CD8-positive, alpha-beta memory T cell (primary cell): ENCODE measurements at regions not wholly inside any gene's neighbourhood (a gene's known extent, or its start where the extent isn't known, plus 50 kb on each side); places are given as distances from the start of the nearest gene placed in this dataset.

ENCODE experiments used
- CTCF ChIA-PET: fragments of 350-600 bp; sonication (Branson Sonifier 250); formaldehyde crosslinking; loops from one replicate; lab custom pipeline; 2021; ENCODE audit warnings: antibody characterized with exemption; lab: Charles Lee
- POLR2A ChIA-PET: fragments of 350-600 bp; sonication (Branson Sonifier 250); formaldehyde crosslinking; loops from one replicate; lab custom pipeline; 2021; ENCODE audit warnings: antibody characterized with exemption; lab: Charles Lee
- DNase-seq, 5 donors: peaks; one replicate each; pipeline versions ENCODE4 v3.0.0 to v3.0.0-alpha.2; 2020 to 2022; ENCODE audit warnings: mixed read lengths in 1 of 5
- H3K27ac ChIP-seq: one replicate; pipeline ENCODE4 v1.7.0; 2013; ENCODE audit warnings: low read depth, mild to moderate bottlenecking, low read length, moderate library complexity
- H3K27me3 ChIP-seq: 2 replicates; pipeline ENCODE4 v1.7.0; 2013; ENCODE audit warnings: low read length, mild to moderate bottlenecking; ENCODE audit not compliant: insufficient read depth, poor library complexity, severe bottlenecking
- H3K36me3 ChIP-seq: 2 replicates; pipeline ENCODE4 v1.7.0; 2013; ENCODE audit warnings: mild to moderate bottlenecking, low read length, moderate library complexity; ENCODE audit not compliant: insufficient read depth
- H3K4me1 ChIP-seq: 2 replicates; pipeline ENCODE4 v1.7.0; 2013; ENCODE audit warnings: mild to moderate bottlenecking, low read length, moderate library complexity; ENCODE audit not compliant: insufficient read depth
- H3K4me3 ChIP-seq: 2 replicates; pipeline ENCODE4 v1.7.0; 2013; ENCODE audit warnings: mild to moderate bottlenecking, low read length
- H3K9me3 ChIP-seq: 2 replicates; pipeline ENCODE4 v1.7.0; 2013; ENCODE audit warnings: mild to moderate bottlenecking, low read length
- H3K27ac Mint-ChIP-seq, 8 donors: one replicate each; pipeline ENCODE4 v1.8.0; 2020 to 2021; ENCODE audit warnings: mixed read lengths in 8 of 8, mild to moderate bottlenecking in 6 of 8, inconsistent platforms in 3 of 8, moderate library complexity in 3 of 8
- H3K27me3 Mint-ChIP-seq, 2 donors: one replicate each; pipeline ENCODE4 v1.8.0; 2020 to 2021; ENCODE audit warnings: mixed read lengths in 2 of 2, mild to moderate bottlenecking in 1 of 2, moderate library complexity in 1 of 2
- H3K36me3 Mint-ChIP-seq, 3 donors: one replicate each; pipeline ENCODE4 v1.8.0; 2020 to 2021; ENCODE audit warnings: mixed read lengths in 3 of 3, inconsistent platforms in 1 of 3, mild to moderate bottlenecking in 1 of 3
- H3K4me1 Mint-ChIP-seq, 3 donors: one replicate each; pipeline ENCODE4 v1.8.0; 2020 to 2021; ENCODE audit warnings: mixed read lengths in 3 of 3, inconsistent platforms in 1 of 3, mild to moderate bottlenecking in 1 of 3
- H3K4me3 Mint-ChIP-seq, 7 donors: one replicate each; pipeline ENCODE4 v1.8.0; 2020 to 2021; ENCODE audit warnings: mixed read lengths in 7 of 7, mild to moderate bottlenecking in 6 of 7, moderate library complexity in 4 of 7, inconsistent platforms in 2 of 7
- H3K9me3 Mint-ChIP-seq, 5 donors: one replicate each; pipeline ENCODE4 v1.8.0; 2020 to 2022; ENCODE audit warnings: mixed read lengths in 5 of 5, mild to moderate bottlenecking in 3 of 5, moderate library complexity in 2 of 5, inconsistent platforms in 1 of 5

- H3K9me3 Mint-ChIP-seq: no peaks in the 10 kb centered on the region
- Histone ChIP-seq H3K9me3 (no peaks in the 10 kb centered on the region), H3K36me3 (no peaks in the 10 kb centered on the region), H3K27me3 (no peaks in the 10 kb centered on the region), H3K4me3 (no peak overlapping the region), H3K4me1 (no peaks in the 10 kb centered on the region), H3K27ac (no peak overlapping the region)
- no peaks in the 10 kb centered on the region for H3K36me3 Mint-ChIP-seq
- no peak for DNase-seq
- H3K4me1 Mint-ChIP-seq: no peaks in the 10 kb centered on the region
- no peak overlapping the region for H3K27ac Mint-ChIP-seq
- CTCF ChIA-PET: no interaction called here
- peaks cover 10 to 17% of the 10 kb centered on the region in 2 donors for H3K27me3 Mint-ChIP-seq
- POLR2A ChIA-PET: no interaction called here
- H3K4me3 Mint-ChIP-seq: no peak overlapping the region
These were observed 66.7 kb upstream of the MIR17HG start for GRCh38 chr13:91280801-91281200.

- Mint-ChIP-seq H3K4me3 (no peak overlapping the region), H3K9me3 (peaks cover 0 to 7% (median 2%) of the 10 kb centered on the region in 5 donors), H3K27ac (no peak overlapping the region), H3K4me1 (no peaks in the 10 kb centered on the region), H3K27me3 (peaks cover 7 to 23% of the 10 kb centered on the region in 2 donors), H3K36me3 (no peaks in the 10 kb centered on the region)
- no peak overlapping the region for H3K4me3 ChIP-seq
- no peaks in the 10 kb centered on the region for H3K9me3 ChIP-seq
- DNase-seq: no peak
- H3K27ac ChIP-seq: no peak overlapping the region
- H3K27me3 ChIP-seq: no peaks in the 10 kb centered on the region
- ChIA-PET CTCF (no interaction called here), POLR2A (no interaction called here)
- H3K36me3 ChIP-seq: no peaks in the 10 kb centered on the region
- H3K4me1 ChIP-seq: no peaks in the 10 kb centered on the region
These were observed 63.2 kb upstream of the MIR17HG start for GRCh38 chr13:91284335-91284734.

GRCh38 chr13:91286317-91286716 lies 61.2 kb upstream of the MIR17HG start:
- no peaks in the 10 kb centered on the region for H3K9me3 ChIP-seq
- H3K27ac ChIP-seq: no peak overlapping the region
- peaks cover 7 to 23% of the 10 kb centered on the region in 2 donors for H3K27me3 Mint-ChIP-seq
- H3K36me3 ChIP-seq: no peaks in the 10 kb centered on the region
- no peak overlapping the region for H3K27ac Mint-ChIP-seq
- H3K4me3 ChIP-seq: no peak overlapping the region
- H3K4me1 Mint-ChIP-seq: no peaks in the 10 kb centered on the region
- no peaks in the 10 kb centered on the region for H3K27me3 ChIP-seq
- no peaks in the 10 kb centered on the region for H3K36me3 Mint-ChIP-seq
- H3K4me1 ChIP-seq: no peaks in the 10 kb centered on the region
- no peak for DNase-seq
- no peak overlapping the region for H3K4me3 Mint-ChIP-seq
- ChIA-PET CTCF (no interaction called here), POLR2A (no interaction called here)
- H3K9me3 Mint-ChIP-seq: peaks cover 0 to 7% (median 2%) of the 10 kb centered on the region in 5 donors

DNA sequence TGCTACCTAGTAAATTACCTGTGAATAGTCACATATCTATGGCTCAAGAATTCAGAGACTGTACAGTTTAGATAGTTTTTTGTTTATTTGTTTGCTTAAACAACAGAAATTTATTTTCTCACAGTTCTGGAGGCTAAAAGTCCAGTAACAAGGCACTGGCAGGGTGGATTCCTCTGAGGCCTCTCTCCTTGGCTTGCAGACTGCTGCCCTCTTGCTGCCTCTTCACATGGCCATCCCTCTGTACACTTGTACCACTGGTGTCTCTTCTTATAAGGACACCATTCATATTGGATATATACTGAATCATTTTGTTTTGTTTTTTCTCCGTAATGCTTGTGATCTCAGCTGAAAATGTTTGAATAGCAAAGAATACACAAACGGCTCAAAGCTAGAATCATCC lies 56.4 kb upstream of the MIR17HG start:
- Histone ChIP-seq H3K9me3 (no peaks in the 10 kb centered on the region), H3K4me1 (no peaks in the 10 kb centered on the region), H3K4me3 (no peak overlapping the region), H3K27me3 (no peaks in the 10 kb centered on the region), H3K36me3 (no peaks in the 10 kb centered on the region), H3K27ac (no peak overlapping the region)
- ChIA-PET POLR2A (no interaction called here), CTCF (no interaction called here)
- peaks cover 0 to 7% (median 2%) of the 10 kb centered on the region in 5 donors for H3K9me3 Mint-ChIP-seq
- DNase-seq: no peak
- peaks cover 0 to 16% of the 10 kb centered on the region in 2 donors for H3K27me3 Mint-ChIP-seq
- H3K4me1 Mint-ChIP-seq: no peaks in the 10 kb centered on the region
- no peak overlapping the region for H3K27ac Mint-ChIP-seq
- no peak overlapping the region for H3K4me3 Mint-ChIP-seq
- H3K36me3 Mint-ChIP-seq: no peaks in the 10 kb centered on the region

DNA sequence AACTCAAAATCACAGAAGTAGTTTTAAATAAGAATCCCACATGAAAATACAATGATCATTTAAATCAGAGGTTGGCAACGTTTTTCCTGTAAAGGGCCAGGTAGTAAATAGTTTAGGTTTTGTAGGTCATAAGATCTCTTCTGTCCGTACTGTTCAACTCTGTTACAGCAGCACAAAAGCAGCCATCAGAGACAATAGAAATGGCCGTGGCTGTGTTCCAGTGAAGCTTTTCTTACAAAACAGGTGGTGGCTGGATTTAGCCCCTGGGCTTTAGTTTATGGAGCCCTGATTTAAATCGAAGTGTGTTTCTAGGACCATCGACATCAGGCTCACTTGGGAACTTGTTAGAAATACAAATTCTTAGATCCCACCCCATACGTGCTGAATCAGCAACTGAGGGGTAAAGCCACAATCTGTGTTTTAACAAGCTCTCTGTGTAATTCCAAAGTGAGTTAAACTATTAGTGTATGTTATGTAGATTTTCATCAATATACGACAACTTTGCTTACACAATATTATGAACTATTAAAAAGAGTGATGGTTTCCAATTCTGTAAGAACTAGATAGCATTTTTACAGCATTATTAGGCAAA lies 54.8 kb upstream of the MIR17HG start:
- H3K27ac ChIP-seq: no peak overlapping the region
- ChIA-PET POLR2A (no interaction called here), CTCF (no interaction called here)
- no peak overlapping the region for H3K4me3 Mint-ChIP-seq
- H3K36me3 Mint-ChIP-seq: no peaks in the 10 kb centered on the region
- H3K4me3 ChIP-seq: no peak overlapping the region
- no peak for DNase-seq
- H3K9me3 Mint-ChIP-seq: peaks cover 0 to 7% (median 2%) of the 10 kb centered on the region in 5 donors
- H3K4me1 ChIP-seq: no peaks in the 10 kb centered on the region
- peaks cover 0 to 21% of the 10 kb centered on the region in 2 donors for H3K27me3 Mint-ChIP-seq
- no peaks in the 10 kb centered on the region for H3K27me3 ChIP-seq
- no peaks in the 10 kb centered on the region for H3K36me3 ChIP-seq
- no peak overlapping the region for H3K27ac Mint-ChIP-seq
- no peaks in the 10 kb centered on the region for H3K4me1 Mint-ChIP-seq
- H3K9me3 ChIP-seq: no peaks in the 10 kb centered on the region

DNA sequence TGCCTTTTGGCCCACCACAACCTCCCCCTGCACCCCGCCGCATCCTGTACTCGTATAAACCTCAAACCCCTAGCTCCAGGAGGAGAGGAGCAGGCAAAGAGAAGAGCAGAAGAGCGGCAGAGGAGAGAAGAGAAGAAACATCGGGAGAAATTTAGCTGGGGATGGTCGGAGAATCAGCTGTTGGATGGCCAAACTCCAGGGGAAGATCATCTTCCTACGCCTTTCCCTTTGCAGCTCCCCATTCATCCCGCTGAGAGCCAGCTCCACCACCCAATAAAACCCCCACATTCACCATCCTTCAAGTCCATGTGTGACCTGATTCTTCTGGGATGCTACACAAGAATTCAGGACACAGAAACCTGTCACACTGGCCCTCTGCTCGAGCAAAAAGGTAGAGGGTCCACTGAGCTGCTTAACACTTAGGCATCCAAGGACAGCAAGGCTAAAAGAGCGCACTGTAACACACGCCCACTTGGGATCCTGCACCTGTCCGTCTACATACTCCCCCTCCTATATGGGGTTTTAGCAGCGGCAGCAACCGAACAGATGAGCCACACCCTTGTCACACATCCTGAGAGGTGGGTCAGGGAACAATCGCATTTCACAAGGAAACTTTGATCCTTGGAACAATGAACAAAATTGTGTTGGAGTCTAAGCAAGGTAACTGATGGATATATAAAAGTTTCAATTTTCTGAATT lies 51.6 kb upstream of the MIR17HG start:
- no peak overlapping the region for H3K4me3 Mint-ChIP-seq
- CTCF ChIA-PET: no interaction called here
- no peaks in the 10 kb centered on the region for H3K4me1 ChIP-seq
- H3K27me3 ChIP-seq: no peaks in the 10 kb centered on the region
- H3K36me3 ChIP-seq: no peaks in the 10 kb centered on the region
- no peaks in the 10 kb centered on the region for H3K9me3 ChIP-seq
- POLR2A ChIA-PET: no interaction called here
- no peak for DNase-seq
- peaks cover 0 to 14% of the 10 kb centered on the region in 2 donors for H3K27me3 Mint-ChIP-seq
- H3K27ac ChIP-seq: no peak overlapping the region
- no peak overlapping the region for H3K4me3 ChIP-seq
- H3K36me3 Mint-ChIP-seq: no peaks in the 10 kb centered on the region
- no peaks in the 10 kb centered on the region for H3K9me3 Mint-ChIP-seq
- no peak overlapping the region for H3K27ac Mint-ChIP-seq
- no peaks in the 10 kb centered on the region for H3K4me1 Mint-ChIP-seq

DNA sequence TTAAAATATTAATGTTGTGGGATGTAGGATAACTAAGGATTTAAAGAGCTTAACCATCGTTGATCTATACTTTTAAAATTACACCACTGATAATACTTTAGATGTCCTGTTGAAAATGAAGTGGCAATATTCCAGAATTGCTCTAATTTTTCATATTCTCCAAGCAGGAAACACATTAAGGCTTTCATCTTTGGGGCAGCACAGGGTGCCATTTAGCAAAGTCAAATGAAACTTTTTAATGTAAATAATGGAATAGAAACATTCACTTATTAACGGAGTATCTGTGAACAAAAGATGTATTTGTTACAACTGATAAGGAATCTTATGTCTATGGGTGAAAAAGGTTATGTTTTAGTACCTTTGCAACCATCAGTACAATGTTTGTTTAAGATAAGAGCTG lies 50.0 kb upstream of the MIR17HG start:
- no peaks in the 10 kb centered on the region for H3K36me3 ChIP-seq
- H3K36me3 Mint-ChIP-seq: no peaks in the 10 kb centered on the region
- ChIA-PET POLR2A (no interaction called here), CTCF (no interaction called here)
- H3K27ac Mint-ChIP-seq: no peak overlapping the region
- no peak overlapping the region for H3K4me3 ChIP-seq
- H3K9me3 Mint-ChIP-seq: no peaks in the 10 kb centered on the region
- H3K27me3 Mint-ChIP-seq: peaks cover 0 to 20% of the 10 kb centered on the region in 2 donors
- no peaks in the 10 kb centered on the region for H3K4me1 ChIP-seq
- no peak overlapping the region for H3K4me3 Mint-ChIP-seq
- DNase-seq: no peak
- no peak overlapping the region for H3K27ac ChIP-seq
- no peaks in the 10 kb centered on the region for H3K9me3 ChIP-seq
- no peaks in the 10 kb centered on the region for H3K4me1 Mint-ChIP-seq
- H3K27me3 ChIP-seq: no peaks in the 10 kb centered on the region
